RWPE2 (cell line): ENCODE measurements at regions not wholly inside any gene's neighbourhood (a gene's known extent, or its start where the extent isn't known, plus 50 kb on each side); places are given as distances from the start of the nearest gene placed in this dataset.

Source experiments
- ATAC-seq: fragments of 200-7000 bp; cut with Tn5 transposase; 3 replicates; pipeline ENCODE4 v1.9.1; 2021; ENCODE audit warnings: low read depth
- DNase-seq: peaks from one replicate; pipeline ENCODE4 v3.0.0-alpha.2; 2020; ENCODE audit warnings: low spot score
- H3K27ac ChIP-seq: fragments of 450-650 bp; 2 replicates; pipeline ENCODE4 v1.5.1; 2017; ENCODE audit warnings: mild to moderate bottlenecking; ENCODE audit not compliant: poor library complexity, severe bottlenecking
- H3K27me3 ChIP-seq: fragments of 250-450 bp; sonication (Bioruptor Pico); 2 replicates; pipeline ENCODE4 v1.5.1; 2021; ENCODE audit warnings: mild to moderate bottlenecking, moderate library complexity; ENCODE audit not compliant: insufficient read depth, poor library complexity, severe bottlenecking
- H3K36me3 ChIP-seq: fragments of 250-450 bp; sonication (Bioruptor Pico); 2 replicates; pipeline ENCODE4 v1.5.1; 2020; ENCODE audit warnings: low read depth, mild to moderate bottlenecking, moderate library complexity
- H3K4me1 ChIP-seq: fragments of 250-450 bp; sonication (Bioruptor Pico); 2 replicates; pipeline ENCODE4 v1.5.1; 2021; ENCODE audit warnings: mild to moderate bottlenecking, moderate library complexity; ENCODE audit not compliant: insufficient read depth, poor library complexity, severe bottlenecking
- H3K4me3 ChIP-seq: fragments of 250-450 bp; sonication (Bioruptor Pico); 2 replicates; pipeline ENCODE4 v1.5.1; 2021; ENCODE audit warnings: mild to moderate bottlenecking, moderate library complexity; ENCODE audit not compliant: severe bottlenecking
- H3K9me3 ChIP-seq: fragments of 250-450 bp; sonication (Bioruptor Pico); 2 replicates; pipeline ENCODE4 v1.5.1; 2021; ENCODE audit warnings: mild to moderate bottlenecking, moderate library complexity; ENCODE audit not compliant: severe bottlenecking
- TF ChIP-seq, protein P1 (sequence below): fragments of 450-650 bp; IDR thresholded peaks from one replicate; pipeline ENCODE4 v1.5.1; 2017; ENCODE audit warnings: mild to moderate bottlenecking, moderate library complexity; ENCODE audit not compliant: poor library complexity, severe bottlenecking

DNA sequence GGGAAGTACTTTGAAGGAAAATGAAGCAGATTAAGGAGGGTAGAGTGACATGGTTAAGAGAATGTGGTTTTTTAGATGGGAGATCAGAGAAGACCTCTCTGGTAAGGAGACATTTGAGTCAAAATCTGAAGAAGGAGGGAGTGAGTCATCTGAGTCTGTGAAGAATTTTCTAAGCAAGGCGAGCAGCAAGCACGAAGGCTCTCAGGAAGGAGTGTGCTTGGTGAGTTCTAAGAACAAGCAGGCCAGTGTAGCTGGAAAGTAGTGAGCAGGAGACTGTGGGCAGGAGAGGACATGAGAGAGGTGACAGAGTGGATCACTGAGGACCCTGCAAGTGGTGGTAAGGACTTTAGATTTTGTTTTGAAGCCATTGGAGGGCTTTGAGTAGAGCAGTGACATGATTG, 76.3 kb upstream of the FUT8 start:
- no peaks in the 10 kb centered on the region for H3K27me3 ChIP-seq
- DNase-seq (no peak), ATAC-seq (no peak)
- TF ChIP-seq, protein P1, sequence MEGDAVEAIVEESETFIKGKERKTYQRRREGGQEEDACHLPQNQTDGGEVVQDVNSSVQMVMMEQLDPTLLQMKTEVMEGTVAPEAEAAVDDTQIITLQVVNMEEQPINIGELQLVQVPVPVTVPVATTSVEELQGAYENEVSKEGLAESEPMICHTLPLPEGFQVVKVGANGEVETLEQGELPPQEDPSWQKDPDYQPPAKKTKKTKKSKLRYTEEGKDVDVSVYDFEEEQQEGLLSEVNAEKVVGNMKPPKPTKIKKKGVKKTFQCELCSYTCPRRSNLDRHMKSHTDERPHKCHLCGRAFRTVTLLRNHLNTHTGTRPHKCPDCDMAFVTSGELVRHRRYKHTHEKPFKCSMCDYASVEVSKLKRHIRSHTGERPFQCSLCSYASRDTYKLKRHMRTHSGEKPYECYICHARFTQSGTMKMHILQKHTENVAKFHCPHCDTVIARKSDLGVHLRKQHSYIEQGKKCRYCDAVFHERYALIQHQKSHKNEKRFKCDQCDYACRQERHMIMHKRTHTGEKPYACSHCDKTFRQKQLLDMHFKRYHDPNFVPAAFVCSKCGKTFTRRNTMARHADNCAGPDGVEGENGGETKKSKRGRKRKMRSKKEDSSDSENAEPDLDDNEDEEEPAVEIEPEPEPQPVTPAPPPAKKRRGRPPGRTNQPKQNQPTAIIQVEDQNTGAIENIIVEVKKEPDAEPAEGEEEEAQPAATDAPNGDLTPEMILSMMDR: no peak
- no peaks in the 10 kb centered on the region for H3K36me3 ChIP-seq
- no peaks in the 10 kb centered on the region for H3K4me1 ChIP-seq
- no peak overlapping the region for H3K4me3 ChIP-seq
- H3K9me3 ChIP-seq: no peaks in the 10 kb centered on the region
- H3K27ac ChIP-seq: no peak overlapping the region

DNA sequence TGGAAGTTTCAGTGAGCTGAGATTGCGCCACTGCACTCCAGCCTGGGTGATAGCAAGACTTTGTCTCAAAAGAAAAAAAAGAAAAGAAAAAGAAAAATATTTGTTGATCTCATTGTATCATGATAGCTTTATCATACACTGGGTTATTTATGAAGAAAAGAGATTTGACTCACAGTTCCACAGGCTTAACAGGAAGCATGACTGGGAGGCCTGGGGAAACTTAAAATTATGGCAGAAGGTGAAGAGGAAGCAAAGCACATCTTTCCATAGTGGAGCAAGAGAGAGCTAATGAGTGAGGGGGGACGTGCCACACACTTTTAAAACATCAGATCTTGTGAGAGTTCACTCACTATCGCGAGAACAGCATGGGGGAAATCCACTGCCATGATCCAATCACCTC, 72.7 kb upstream of the FUT8 start:
- Histone ChIP-seq H3K4me1 (no peaks in the 10 kb centered on the region), H3K27ac (no peak overlapping the region), H3K36me3 (no peaks in the 10 kb centered on the region), H3K4me3 (no peak overlapping the region), H3K9me3 (no peaks in the 10 kb centered on the region), H3K27me3 (no peaks in the 10 kb centered on the region)
- ATAC-seq (no peak), DNase-seq (no peak)
- TF ChIP-seq, protein P1: no peak

DNA sequence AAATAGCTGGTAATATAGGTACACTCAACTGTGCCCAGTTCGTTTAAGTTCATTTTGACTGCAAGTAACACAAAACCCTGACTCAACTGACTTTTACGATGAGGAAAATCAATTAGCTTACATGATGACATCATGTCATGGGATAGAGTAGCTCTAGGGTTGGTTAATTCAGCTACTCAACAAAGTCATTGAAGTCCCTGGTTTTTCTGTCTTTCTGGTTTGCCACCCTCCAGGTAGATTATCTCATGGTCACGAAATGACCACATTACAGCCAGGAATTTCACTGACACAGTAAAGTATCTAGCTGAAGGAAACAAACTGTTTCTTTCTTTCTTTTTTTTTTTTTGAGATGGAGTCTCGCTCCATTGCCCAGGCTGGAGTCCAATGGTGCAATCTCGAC, 68.5 kb upstream of the FUT8 start:
- Histone ChIP-seq H3K4me3 (no peak overlapping the region), H3K4me1 (peaks cover under 1% of the 10 kb centered on the region), H3K9me3 (no peaks in the 10 kb centered on the region), H3K36me3 (no peaks in the 10 kb centered on the region), H3K27me3 (no peaks in the 10 kb centered on the region), H3K27ac (no peak overlapping the region)
- no peak for DNase-seq
- TF ChIP-seq, protein P1: no peak
- no peak for ATAC-seq

DNA sequence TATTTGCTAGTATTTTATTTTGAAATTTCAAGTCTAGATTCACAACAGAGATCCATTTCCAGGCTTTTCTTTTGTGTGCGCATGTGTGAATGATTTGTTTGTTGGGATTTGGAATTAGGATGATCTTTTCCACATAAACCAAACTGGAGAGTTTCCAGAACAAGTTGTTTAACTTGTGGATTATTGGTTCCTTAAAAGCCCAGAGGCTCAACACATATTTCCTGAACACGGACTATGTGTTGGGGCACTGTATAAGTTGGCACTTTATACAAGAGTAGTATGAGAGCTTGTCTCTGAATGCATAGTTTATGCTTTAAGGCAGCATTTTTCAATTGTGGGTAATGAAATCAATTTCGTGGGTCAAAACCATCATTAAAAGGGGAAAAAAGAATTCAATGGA, 67.3 kb upstream of the FUT8 start:
- Histone ChIP-seq H3K27ac (no peak overlapping the region), H3K4me3 (no peak overlapping the region), H3K4me1 (peaks cover 5% of the 10 kb centered on the region), H3K9me3 (no peaks in the 10 kb centered on the region), H3K27me3 (no peaks in the 10 kb centered on the region), H3K36me3 (no peaks in the 10 kb centered on the region)
- TF ChIP-seq, protein P1: no peak
- ATAC-seq: no peak
- no peak for DNase-seq

DNA sequence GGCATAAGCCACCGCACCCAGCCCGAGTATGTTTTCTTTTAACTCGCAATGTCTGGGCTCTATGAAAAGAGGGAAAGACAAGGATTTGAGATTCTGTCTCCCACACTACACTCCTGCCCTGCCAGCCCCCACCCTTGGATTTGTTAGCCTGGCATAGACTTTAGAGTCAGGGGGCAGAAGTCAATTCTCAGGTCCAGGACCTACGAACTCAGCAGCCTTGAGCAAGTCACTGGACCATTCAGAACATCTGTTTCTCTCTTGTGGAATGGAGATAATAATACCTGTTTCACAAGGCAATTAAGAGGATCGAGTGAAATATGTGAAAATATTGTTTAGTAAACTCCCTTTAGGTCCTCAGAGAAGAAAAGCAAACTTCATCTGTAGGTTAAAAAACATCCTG, 66.1 kb upstream of the FUT8 start:
- Histone ChIP-seq H3K4me1 (peaks cover 5% of the 10 kb centered on the region), H3K9me3 (no peaks in the 10 kb centered on the region), H3K36me3 (no peaks in the 10 kb centered on the region), H3K27me3 (no peaks in the 10 kb centered on the region), H3K27ac (no peak overlapping the region), H3K4me3 (no peak overlapping the region)
- TF ChIP-seq, protein P1: no peak
- DNase-seq: no peak
- ATAC-seq: no peak
